B cell (primary cell): ENCODE measurements at regions not wholly inside any gene's neighbourhood (a gene's known extent, or its start where the extent isn't known, plus 50 kb on each side); places are given as distances from the start of the nearest gene placed in this dataset.

Experiments
- ATAC-seq: fragments of 200-7000 bp; cut with Tn5 transposase; one replicate; pipeline ENCODE4 v1.10.0; 2021; ENCODE audit warnings: low read depth, mild to moderate bottlenecking, moderate number of reproducible peaks, moderate library complexity
- CTCF ChIA-PET: fragments of 350-600 bp; sonication (Branson Sonifier 250); formaldehyde crosslinking; loops from one replicate; lab custom pipeline; 2021; ENCODE audit warnings: antibody characterized with exemption, inconsistent platforms; lab: Charles Lee
- POLR2A ChIA-PET: fragments of 350-600 bp; sonication (Branson Sonifier 250); formaldehyde crosslinking; loops from one replicate; lab custom pipeline; 2021; ENCODE audit warnings: antibody characterized with exemption; lab: Charles Lee
- DNase-seq: peaks from one replicate; pipeline ENCODE4 v3.0.0; 2013
- H2AFZ ChIP-seq: 2 replicates; pipeline ENCODE4 v1.6.1; 2012; ENCODE audit warnings: mild to moderate bottlenecking, low read depth, low read length; ENCODE audit not compliant: insufficient read depth, poor library complexity, severe bottlenecking
- H3K27ac ChIP-seq, 2 donors: 1 replicate in 1 of 2; 2 replicates in 1 of 2; pipeline ENCODE4 v1.5.1; 2012 to 2013; ENCODE audit warnings: low read length in 2 of 2, mild to moderate bottlenecking in 2 of 2, moderate library complexity in 1 of 2
- H3K27me3 ChIP-seq, 4 experiments: fragments of 200-600 bp in 1 of 4; sonication (generic) in 1 of 4; replicated peaks in 1 of 4; 1 replicate in 2 of 4; 2 replicates in 2 of 4; pipeline versions ENCODE4 v1.6.1 to v1.7.0; 2013 to 2016; ENCODE audit warnings: low read length in 3 of 4, mild to moderate bottlenecking in 2 of 4, mixed read lengths in 1 of 4, moderate library complexity in 1 of 4; ENCODE audit not compliant: insufficient read depth in 4 of 4, control insufficient read depth in 3 of 4; ENCODE audit errors: control extremely low read depth in 1 of 4
- H3K36me3 ChIP-seq, 2 experiments: replicated peaks in 1 of 2; 1 replicate in 1 of 2; 2 replicates in 1 of 2; pipeline versions ENCODE4 v1.6.1 to v1.7.1; 2013; ENCODE audit warnings: low read length in 1 of 2; ENCODE audit not compliant: insufficient read depth in 2 of 2, control insufficient read depth in 1 of 2; ENCODE audit errors: control extremely low read depth in 1 of 2, extremely low read depth in 1 of 2
- H3K4me1 ChIP-seq, 2 donors: fragments of 200-600 bp in 1 of 2; sonication (generic) in 1 of 2; 1 replicate in 1 of 2; 2 replicates in 1 of 2; pipeline versions ENCODE4 v1.5.1 to v1.6.1; 2013 to 2017; ENCODE audit warnings: low read length in 2 of 2; ENCODE audit not compliant: control insufficient read depth in 2 of 2, insufficient read depth in 2 of 2
- H3K4me2 ChIP-seq: replicated peaks from 2 replicates; pipeline ENCODE3; 2012; ENCODE audit warnings: mild to moderate bottlenecking, low read depth, low read length; ENCODE audit not compliant: poor library complexity, severe bottlenecking
- H3K4me3 ChIP-seq, 5 experiments: fragments of 200-600 bp in 1 of 5; sonication (generic) in 1 of 5; 1 replicate in 3 of 5; 2 replicates in 2 of 5; pipeline versions ENCODE4 v1.5.1 to v1.7.0; 2011 to 2016; ENCODE audit warnings: low read length in 4 of 5, mild to moderate bottlenecking in 4 of 5, low read depth in 2 of 5, control low read depth in 1 of 5, moderate library complexity in 1 of 5; ENCODE audit not compliant: insufficient read depth in 1 of 5; ENCODE audit errors: control extremely low read depth in 1 of 5, extremely low read depth in 1 of 5
- H3K79me2 ChIP-seq: fragments of 200-600 bp; sonication (generic); one replicate; pipeline ENCODE4 v1.6.0; 2016; ENCODE audit warnings: low read length; ENCODE audit not compliant: control insufficient read depth, insufficient read depth
- H3K9ac ChIP-seq: fragments of 200-600 bp; sonication (generic); 2 replicates; pipeline ENCODE4 v1.6.1; 2017; ENCODE audit warnings: mild to moderate bottlenecking, low read length, moderate library complexity
- H3K9me3 ChIP-seq, 3 donors: one replicate each; pipeline versions ENCODE4 v1.6.1 to v1.7.1; 2013; ENCODE audit warnings: low read length in 2 of 3; ENCODE audit not compliant: control insufficient read depth in 2 of 3, insufficient read depth in 1 of 3; ENCODE audit errors: control extremely low read depth in 1 of 3
- H4K20me1 ChIP-seq: 2 replicates; pipeline ENCODE4 v1.6.0; 2012; ENCODE audit warnings: mild to moderate bottlenecking, low read length; ENCODE audit not compliant: insufficient read depth, control insufficient read depth, poor library complexity, severe bottlenecking
- H3K27ac Mint-ChIP-seq: one replicate; pipeline ENCODE4 v1.8.0; 2021; ENCODE audit warnings: mixed read lengths
- H3K27me3 Mint-ChIP-seq: one replicate; pipeline ENCODE4 v1.8.0; 2021; ENCODE audit warnings: mixed read lengths
- H3K4me1 Mint-ChIP-seq: one replicate; pipeline ENCODE4 v1.8.0; 2021; ENCODE audit warnings: mixed read lengths
- H3K4me3 Mint-ChIP-seq: one replicate; pipeline ENCODE4 v1.8.0; 2021; ENCODE audit warnings: mixed read lengths
- H3K9me3 Mint-ChIP-seq: one replicate; pipeline ENCODE4 v1.8.0; 2022; ENCODE audit warnings: mixed read lengths; ENCODE audit not compliant: insufficient read depth
- CTCF ChIP-seq: fragments of 200-600 bp; IDR thresholded peaks from one replicate; pipeline ENCODE4 v1.8.0; 2022; ENCODE audit warnings: antibody characterized with exemption, mild to moderate bottlenecking
- EZH2 ChIP-seq: IDR thresholded peaks from 2 replicates; pipeline ENCODE4 v1.6.1; 2012; ENCODE audit warnings: borderline replicate concordance, low read depth, mild to moderate bottlenecking, moderate library complexity, low read length; ENCODE audit not compliant: insufficient read depth, poor library complexity, severe bottlenecking
- WGBS: methylation state at CpG from one replicate; pipeline ENCODE4 v1.1.5; 2013; ENCODE audit warnings: missing lambda C conversion rate; ENCODE audit not compliant: insufficient coverage; 5-methylcytosine and 5-hydroxymethylcytosine counted together
- intact Hi-C: fragments of 100-400 bp; cut with micrococcal nuclease; formaldehyde crosslinking; loops from one replicate; pipeline ENCODE4 v1.10.0; 2022

GRCh38 chr7:28356619-28357018 lies 55.7 kb upstream of the CREB5 start:
- Mint-ChIP-seq H3K27ac (no peak overlapping the region), H3K4me3 (no peak overlapping the region), H3K27me3 (peaks cover 5% of the 10 kb centered on the region), H3K4me1 (no peaks in the 10 kb centered on the region), H3K9me3 (no peaks in the 10 kb centered on the region)
- intact Hi-C loops: no loop called here
- POLR2A ChIA-PET: no interaction called here
- Histone ChIP-seq H3K27me3 (no peaks in the 10 kb centered on the region), H4K20me1 (no peaks in the 10 kb centered on the region), H3K79me2 (no peaks in the 10 kb centered on the region), H3K27ac (no peak overlapping the region), H3K4me3 (no peak overlapping the region), H3K36me3 (no peaks in the 10 kb centered on the region), H3K4me1 (peaks cover 0 to 4% of the 10 kb centered on the region in 2 donors), H3K9ac (no peak overlapping the region), H2AFZ (no peak overlapping the region), H3K9me3 (no peaks in the 10 kb centered on the region), H3K4me2 (no peak overlapping the region)
- 82% methylated on average over 6 of the region's 8 CpGs for WGBS
- CTCF ChIA-PET: no interaction called here
- TF ChIP-seq CTCF (no peak), EZH2 (no peak)
- DNase-seq: no peak
- no peak for ATAC-seq

- TF ChIP-seq EZH2 (no peak), CTCF (no peak)
- Histone ChIP-seq H3K9ac (no peak overlapping the region), H3K79me2 (no peaks in the 10 kb centered on the region), H2AFZ (no peak overlapping the region), H3K27me3 (no peaks in the 10 kb centered on the region), H3K36me3 (no peaks in the 10 kb centered on the region), H3K4me1 (peaks cover 0 to 4% of the 10 kb centered on the region in 2 donors), H3K4me2 (no peak overlapping the region), H3K9me3 (no peaks in the 10 kb centered on the region), H3K27ac (no peak overlapping the region), H3K4me3 (no peak overlapping the region), H4K20me1 (no peaks in the 10 kb centered on the region)
- peaks cover 3% of the 10 kb centered on the region for H3K27me3 Mint-ChIP-seq
- H3K9me3 Mint-ChIP-seq: no peaks in the 10 kb centered on the region
- H3K4me3 Mint-ChIP-seq: no peak overlapping the region
- H3K27ac Mint-ChIP-seq: no peak overlapping the region
- 99% methylated on average over 5 of the region's 5 CpGs for WGBS
- ChIA-PET POLR2A (no interaction called here), CTCF (no interaction called here)
- DNase-seq (no peak), ATAC-seq (no peak)
- H3K4me1 Mint-ChIP-seq: peaks cover 5% of the 10 kb centered on the region
- intact Hi-C loops: no loop called here
Measured at GRCh38 chr7:28358423-28358868, 53.9 kb upstream of the CREB5 start.
